ENCODE measurements at regions not wholly inside any gene's neighbourhood (a gene's known extent, or its start where the extent isn't known, plus 50 kb on each side); places are given as distances from the start of the nearest gene placed in this dataset.

GRCh38 chr18:34039611-34040010 is 185.1 kb downstream of the NOL4 start (continued):
- TF ChIP-seq AFF4 (CRISPR knock-in tag; IDR thresholded peaks at IDR 0.05; ENCODE audit: borderline replicate concordance) (no peak), GABPB1 (CRISPR knock-in tag; IDR thresholded peaks at IDR 0.05) (no peak), ZNF263 (CRISPR knock-in tag; IDR thresholded peaks at IDR 0.05; ENCODE audit: low read depth) (no peak), ZNF138 (CRISPR knock-in tag; conservative IDR thresholded peaks at IDR 0.05) (no peak), SP1 (CRISPR knock-in tag; conservative IDR thresholded peaks at IDR 0.05) (no peak), USF2 (CRISPR knock-in tag; IDR thresholded peaks at IDR 0.05) (no peak), NFE2L1 (CRISPR knock-in tag; IDR thresholded peaks at IDR 0.05) (no peak), E2F1 (CRISPR knock-in tag; IDR thresholded peaks at IDR 0.05) (no peak), ZBTB21 (CRISPR knock-in tag; IDR thresholded peaks at IDR 0.05; ENCODE audit: borderline replicate concordance) (no peak), CTCF (IDR thresholded peaks at IDR 0.05) (no peak)

- CTCF ChIA-PET, result no interaction called here
- ATAC-seq, result no peak
Measured at GRCh38 chr18:34039201-34039600, 185.5 kb downstream of the NOL4 start.

GRCh38 chr18:34038086-34038485 is 186.6 kb downstream of the NOL4 start:
- no peak overlapping the region for H3K4me3 Mint-ChIP-seq
- peaks cover 11% of the 10 kb centered on the region for H3K4me1 Mint-ChIP-seq
- ChIA-PET CTCF (no interaction called here), POLR2A (no interaction called here)
- TF ChIP-seq ZNF423 (CRISPR knock-in tag; IDR thresholded peaks at IDR 0.05) (no peak), GTF2I (CRISPR knock-in tag; conservative IDR thresholded peaks at IDR 0.05) (no peak), PREB (CRISPR knock-in tag; IDR thresholded peaks at IDR 0.05; ENCODE audit: borderline replicate concordance) (no peak), IRF2 (CRISPR knock-in tag; IDR thresholded peaks at IDR 0.05; ENCODE audit: borderline replicate concordance, low read depth) (no peak), ZBTB21 (CRISPR knock-in tag; IDR thresholded peaks at IDR 0.05; ENCODE audit: borderline replicate concordance) (no peak), ATF6 (CRISPR knock-in tag; IDR thresholded peaks at IDR 0.05) (no peak), NR1H2 (CRISPR knock-in tag; IDR thresholded peaks at IDR 0.05) (no peak), ZNF512 (CRISPR knock-in tag; IDR thresholded peaks at IDR 0.05; ENCODE audit: borderline replicate concordance) (no peak)
- ATAC-seq (no peak), DNase-seq (ENCODE audit: low spot score) (no peak)
- H3K27me3 Mint-ChIP-seq (ENCODE audit: low read depth), result no peaks in the 10 kb centered on the region
- no peaks in the 10 kb centered on the region for H3K9me3 Mint-ChIP-seq
- no peak overlapping the region for H3K27ac Mint-ChIP-seq
- H3K36me3 Mint-ChIP-seq, result no peaks in the 10 kb centered on the region

More at GRCh38 chr18:34039201-34039600, 185.5 kb downstream of the NOL4 start:
- Mint-ChIP-seq H3K4me1 (peaks cover 11% of the 10 kb centered on the region), H3K9me3 (no peaks in the 10 kb centered on the region), H3K27me3 (ENCODE audit: low read depth) (no peaks in the 10 kb centered on the region), H3K4me3 (no peak overlapping the region), H3K36me3 (no peaks in the 10 kb centered on the region), H3K27ac (no peak overlapping the region)
- no peak for DNase-seq (ENCODE audit: low spot score)
- TF ChIP-seq SOX15 (CRISPR knock-in tag; IDR thresholded peaks at IDR 0.05) (no peak), SP1 (CRISPR knock-in tag; conservative IDR thresholded peaks at IDR 0.05) (no peak)
- POLR2A ChIA-PET, result no interaction called here

Measured in WTC11 (cell line).